GM18861 (cell line): ENCODE measurements at regions not wholly inside any gene's neighbourhood (a gene's known extent, or its start where the extent isn't known, plus 50 kb on each side); places are given as distances from the start of the nearest gene placed in this dataset.
"Not testable (repeated sequence)": the region's sequence is repeated elsewhere in the genome, so short reads cannot be mapped to it uniquely, and the experiment has no call there.

ENCODE experiments used
- ATAC-seq: cut with Tn5 transposase; IDR thresholded peaks from one replicate; pipeline ENCODE4 v1.9.1; 2021; ENCODE audit not compliant: unreplicated experiment

- no peak for ATAC-seq
These were observed 162.0 kb upstream of the ATP6AP2 start for GRCh38 chrX:40418813-40419195.

GRCh38 chrX:40418146-40418812 is 162.5 kb upstream of the ATP6AP2 start:
- no peak for ATAC-seq

GRCh38 chrX:40415675-40416074 is 165.1 kb upstream of the ATP6AP2 start:
- ATAC-seq: no peak

GRCh38 chrX:40414335-40414734 is 166.4 kb upstream of the ATP6AP2 start:
- no peak for ATAC-seq

GRCh38 chrX:40411340-40412111 is 169.2 kb upstream of the ATP6AP2 start:
- ATAC-seq: no peak

- no peak for ATAC-seq
These were observed 169.9 kb upstream of the ATP6AP2 start for GRCh38 chrX:40410859-40411258.

GRCh38 chrX:40406330-40406859 is 174.4 kb upstream of the ATP6AP2 start:
- peak; percentile 59 for ATAC-seq

- no peak for ATAC-seq
These were observed 175.4 kb upstream of the ATP6AP2 start for GRCh38 chrX:40405399-40405798.

- no peak for ATAC-seq
These were observed 177.0 kb upstream of the ATP6AP2 start for GRCh38 chrX:40403757-40404156.

- ATAC-seq: no peak
These were observed 177.8 kb upstream of the ATP6AP2 start for GRCh38 chrX:40402831-40403533.

- no peak for ATAC-seq
These were observed 185.7 kb upstream of the ATP6AP2 start for GRCh38 chrX:40395102-40395501.

- no peak for ATAC-seq
These were observed 186.5 kb upstream of the ATP6AP2 start for GRCh38 chrX:40394302-40394701.

- ATAC-seq: no peak
These were observed 188.2 kb upstream of the ATP6AP2 start for GRCh38 chrX:40392599-40392998.

- ATAC-seq: no peak
These were observed 189.1 kb upstream of the ATP6AP2 start for GRCh38 chrX:40391662-40392061.

GRCh38 chrX:40389555-40389954 is 191.2 kb upstream of the ATP6AP2 start:
- no peak for ATAC-seq

- no peak for ATAC-seq
These were observed 192.3 kb upstream of the ATP6AP2 start for GRCh38 chrX:40388441-40388840.

GRCh38 chrX:40387869-40388268 is 192.9 kb upstream of the ATP6AP2 start:
- not testable (repeated sequence) for ATAC-seq

GRCh38 chrX:40387311-40387710 is 193.5 kb upstream of the ATP6AP2 start:
- not testable (repeated sequence) for ATAC-seq

GRCh38 chrX:40385682-40386081 is 195.1 kb upstream of the ATP6AP2 start:
- ATAC-seq: no peak

GRCh38 chrX:40385256-40385655 is 195.5 kb upstream of the ATP6AP2 start:
- no peak for ATAC-seq

- peak; percentile 68 for ATAC-seq
These were observed 196.8 kb upstream of the ATP6AP2 start for GRCh38 chrX:40383969-40384368.

- no peak for ATAC-seq
These were observed 197.4 kb upstream of the ATP6AP2 start for GRCh38 chrX:40383360-40383759.
